Peyer's patch (tissue), 4 donors: ENCODE measurements at regions not wholly inside any gene's neighbourhood (a gene's known extent, or its start where the extent isn't known, plus 50 kb on each side); places are given as distances from the start of the nearest gene placed in this dataset.

ENCODE experiments used
- POLR2A ChIP-seq, 2 donors: fragments of 450-650 bp; IDR thresholded peaks; one replicate each; pipeline ENCODE4 v1.5.1; 2017; ENCODE audit warnings: antibody characterized with exemption in 2 of 2, mild to moderate bottlenecking in 2 of 2, moderate library complexity in 2 of 2
- TF ChIP-seq, protein P1 (sequence below), 6 experiments: fragments of 450-650 bp in 4 of 6; fragments of 200-600 bp in 2 of 6; sonication (generic) in 1 of 6; IDR thresholded peaks; one replicate each; pipeline ENCODE4 v1.5.1; 2017 to 2019; ENCODE audit warnings: antibody characterized with exemption in 6 of 6, mild to moderate bottlenecking in 3 of 6, moderate library complexity in 1 of 6

DNA sequence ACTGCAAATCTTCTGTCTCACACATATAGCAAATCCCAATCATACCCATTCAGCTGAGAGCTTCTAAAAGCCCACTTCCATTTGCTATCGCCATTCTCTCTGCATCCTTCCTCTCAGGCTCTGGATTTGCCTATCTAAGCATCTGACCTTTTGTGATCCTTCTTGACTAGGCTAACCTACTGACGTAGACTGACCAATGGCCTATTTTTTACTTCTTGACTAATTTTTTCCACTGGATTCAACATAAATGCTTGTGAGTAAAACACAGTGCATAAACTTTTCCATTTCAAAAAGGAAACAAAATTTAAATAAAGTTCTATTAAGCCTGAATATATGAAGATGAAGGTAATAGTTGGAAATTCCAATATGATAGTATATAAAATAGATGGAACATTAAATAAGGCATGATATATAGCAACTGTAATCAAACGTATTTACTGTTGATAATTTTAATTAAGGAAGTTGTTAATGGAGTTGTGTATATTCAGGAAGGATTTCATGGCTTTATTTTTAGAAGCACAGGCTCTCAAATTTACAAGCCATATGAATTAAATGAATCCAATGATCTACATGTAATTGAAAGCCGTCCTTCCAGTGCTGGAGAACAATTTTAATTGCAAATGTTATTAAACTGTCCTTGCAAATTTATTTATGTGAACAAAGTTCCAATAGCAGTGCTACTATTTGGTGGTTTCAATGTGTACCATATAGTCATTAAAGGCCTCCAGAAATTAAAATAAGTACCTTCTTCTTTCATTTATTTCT lies 918.4 kb downstream of the SORCS3 start:
- TF ChIP-seq, protein P1, sequence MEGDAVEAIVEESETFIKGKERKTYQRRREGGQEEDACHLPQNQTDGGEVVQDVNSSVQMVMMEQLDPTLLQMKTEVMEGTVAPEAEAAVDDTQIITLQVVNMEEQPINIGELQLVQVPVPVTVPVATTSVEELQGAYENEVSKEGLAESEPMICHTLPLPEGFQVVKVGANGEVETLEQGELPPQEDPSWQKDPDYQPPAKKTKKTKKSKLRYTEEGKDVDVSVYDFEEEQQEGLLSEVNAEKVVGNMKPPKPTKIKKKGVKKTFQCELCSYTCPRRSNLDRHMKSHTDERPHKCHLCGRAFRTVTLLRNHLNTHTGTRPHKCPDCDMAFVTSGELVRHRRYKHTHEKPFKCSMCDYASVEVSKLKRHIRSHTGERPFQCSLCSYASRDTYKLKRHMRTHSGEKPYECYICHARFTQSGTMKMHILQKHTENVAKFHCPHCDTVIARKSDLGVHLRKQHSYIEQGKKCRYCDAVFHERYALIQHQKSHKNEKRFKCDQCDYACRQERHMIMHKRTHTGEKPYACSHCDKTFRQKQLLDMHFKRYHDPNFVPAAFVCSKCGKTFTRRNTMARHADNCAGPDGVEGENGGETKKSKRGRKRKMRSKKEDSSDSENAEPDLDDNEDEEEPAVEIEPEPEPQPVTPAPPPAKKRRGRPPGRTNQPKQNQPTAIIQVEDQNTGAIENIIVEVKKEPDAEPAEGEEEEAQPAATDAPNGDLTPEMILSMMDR (IDR thresholded peaks at IDR 0.05), result no peak
- no peak for TF ChIP-seq POLR2A (IDR thresholded peaks at IDR 0.05)
